ENCODE measurements at regions not wholly inside any gene's neighbourhood (a gene's known extent, or its start where the extent isn't known, plus 50 kb on each side); places are given as distances from the start of the nearest gene placed in this dataset.

GRCh38 chr21:41061701-41062100 lies 106.3 kb upstream of the BACE2 start:
- TF ChIP-seq CTCF (IDR thresholded peaks at IDR 0.05; ENCODE audit: insufficient read depth, low read length): no peak
- DNase-seq (ENCODE audit: low read depth): no peak
- no peak overlapping the region for H3K4me3 ChIP-seq (ENCODE audit: low read depth, low read length)

DNA sequence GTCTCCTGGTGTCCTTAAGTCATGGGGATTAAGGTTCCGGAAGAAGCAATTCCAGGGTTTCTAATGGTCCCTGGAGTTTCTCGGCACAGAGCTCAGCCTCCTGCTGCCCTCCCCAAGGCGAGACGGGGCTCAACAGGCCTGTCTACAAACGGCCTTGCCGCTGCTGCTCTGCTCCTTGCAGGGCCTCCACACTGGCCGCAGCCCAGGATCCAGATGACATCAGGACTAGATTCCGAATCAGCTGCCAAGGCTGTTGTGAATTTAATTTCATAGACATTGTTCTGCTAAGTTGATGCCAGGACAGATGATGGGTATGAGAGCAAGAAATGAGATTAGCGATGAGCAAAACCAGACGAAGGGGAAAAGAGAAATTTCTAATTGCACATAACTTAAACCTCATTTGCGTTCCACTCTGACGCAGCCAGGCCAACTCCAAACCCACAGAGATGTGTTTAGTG lies 103.6 kb upstream of the BACE2 start:
- DNase-seq (ENCODE audit: low read depth): no peak
- TF ChIP-seq CTCF (IDR thresholded peaks at IDR 0.05; ENCODE audit: insufficient read depth, low read length): no peak
- H3K4me3 ChIP-seq (ENCODE audit: low read depth, low read length): no peak overlapping the region

- H3K4me3 ChIP-seq (ENCODE audit: low read depth, low read length): no peak overlapping the region
- DNase-seq (ENCODE audit: low read depth): no peak
- no peak for TF ChIP-seq CTCF (IDR thresholded peaks at IDR 0.05; ENCODE audit: insufficient read depth, low read length)
Measured at GRCh38 chr21:41064951-41065350, 103.0 kb upstream of the BACE2 start.

GRCh38 chr21:41065539-41065938 lies 102.4 kb upstream of the BACE2 start:
- no peak overlapping the region for H3K4me3 ChIP-seq (ENCODE audit: low read depth, low read length)
- TF ChIP-seq CTCF (IDR thresholded peaks at IDR 0.05; ENCODE audit: insufficient read depth, low read length): no peak
- DNase-seq (ENCODE audit: low read depth): no peak

DNA sequence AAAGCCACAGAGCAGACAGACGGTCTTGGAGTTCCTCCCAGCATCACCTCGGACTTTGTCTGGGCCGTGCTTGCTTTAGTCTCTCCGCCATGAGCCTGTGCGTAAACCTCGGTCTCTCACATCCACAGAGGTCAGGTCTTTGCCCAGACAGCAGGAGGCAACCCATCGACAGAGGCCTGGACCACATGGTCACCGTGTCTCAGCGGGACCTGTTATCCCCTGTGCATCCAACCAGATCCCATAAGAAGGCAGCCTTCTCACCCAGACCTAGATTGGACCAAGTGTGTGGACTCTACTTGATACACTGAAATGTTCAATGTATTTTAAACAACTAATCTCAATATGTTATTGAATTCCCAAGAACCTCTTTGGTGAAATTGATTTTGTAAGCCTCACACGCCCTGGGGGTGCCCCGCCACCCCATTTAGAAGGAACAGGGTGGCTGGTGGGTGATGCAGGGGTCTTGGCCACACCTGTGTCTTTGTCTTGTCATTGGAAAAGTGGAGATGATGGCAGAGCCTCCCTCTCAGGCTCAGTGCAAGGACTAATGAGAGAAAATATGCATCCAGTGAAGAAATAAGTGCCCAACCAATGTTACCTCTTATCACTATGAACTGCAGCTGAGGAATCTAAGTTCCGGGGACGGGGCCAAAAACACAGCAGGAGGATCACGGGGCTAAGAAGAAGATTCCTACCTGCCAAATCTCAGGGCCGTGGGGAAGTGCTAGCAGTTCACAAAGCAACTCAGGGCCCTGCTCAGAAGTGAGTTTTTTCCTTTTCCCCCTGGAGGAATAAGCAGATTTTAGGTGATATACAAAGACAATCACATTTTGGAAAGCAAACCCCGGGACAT lies 101.6 kb upstream of the BACE2 start:
- no peak for TF ChIP-seq CTCF (IDR thresholded peaks at IDR 0.05; ENCODE audit: insufficient read depth, low read length)
- DNase-seq (ENCODE audit: low read depth): no peak
- H3K4me3 ChIP-seq (ENCODE audit: low read depth, low read length): no peak overlapping the region

DNA sequence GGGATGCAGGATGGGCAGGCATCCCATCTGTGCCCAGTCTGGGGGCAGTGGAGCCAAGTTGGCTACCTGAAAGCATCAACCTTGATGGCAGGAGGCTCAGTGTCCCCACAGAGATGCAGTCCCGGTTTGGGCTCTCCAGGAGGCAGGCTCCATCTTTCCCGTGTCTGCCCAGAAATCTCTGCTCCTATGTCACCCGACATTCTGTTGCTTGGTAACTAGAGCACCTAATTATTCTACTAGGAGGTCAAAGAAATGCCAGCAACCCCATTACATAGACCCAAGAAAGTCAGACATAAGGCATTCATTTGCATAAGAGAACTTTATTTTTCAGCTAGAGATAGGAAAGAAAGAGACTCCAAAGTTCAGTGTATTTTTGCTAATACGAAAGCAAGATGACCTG lies 100.3 kb upstream of the BACE2 start:
- TF ChIP-seq CTCF (IDR thresholded peaks at IDR 0.05; ENCODE audit: insufficient read depth, low read length): no peak
- DNase-seq (ENCODE audit: low read depth): no peak
- H3K4me3 ChIP-seq (ENCODE audit: low read depth, low read length): no peak overlapping the region
